ENCODE measurements at regions not wholly inside any gene's neighbourhood (a gene's known extent, or its start where the extent isn't known, plus 50 kb on each side); places are given as distances from the start of the nearest gene placed in this dataset.
"Not testable (repeated sequence)": the region's sequence is repeated elsewhere in the genome, so short reads cannot be mapped to it uniquely, and the experiment has no call there.

- no peak for DNase-seq (ENCODE audit: low spot score)
Measured at GRCh38 chr2:36235426-36235825, 120.2 kb upstream of the CRIM1 start.

- no peak for DNase-seq (ENCODE audit: low spot score)
Measured at GRCh38 chr2:36223259-36223658, 132.3 kb upstream of the CRIM1 start.

DNA sequence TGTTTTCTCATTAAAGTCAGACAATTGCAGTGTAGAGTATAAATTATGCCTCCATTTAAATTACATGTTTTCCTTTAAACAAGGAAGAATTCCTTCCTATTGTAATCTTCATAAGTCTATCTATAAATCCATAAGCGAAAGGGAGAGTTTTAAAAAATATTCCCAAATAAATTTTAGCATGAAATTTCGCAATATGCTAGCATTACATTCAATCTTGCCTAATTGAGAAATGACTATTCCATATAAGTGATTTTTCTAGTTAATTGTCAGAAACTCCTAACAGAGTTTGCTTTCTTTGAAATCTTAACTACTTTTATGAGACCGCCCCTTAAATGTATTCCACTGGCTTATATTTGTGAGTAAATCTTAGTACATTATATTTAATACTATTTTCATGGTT is 133.1 kb upstream of the CRIM1 start:
- DNase-seq (ENCODE audit: low spot score): no peak

- no peak for DNase-seq (ENCODE audit: low spot score)
Measured at GRCh38 chr2:36214691-36215090, 140.9 kb upstream of the CRIM1 start.

DNA sequence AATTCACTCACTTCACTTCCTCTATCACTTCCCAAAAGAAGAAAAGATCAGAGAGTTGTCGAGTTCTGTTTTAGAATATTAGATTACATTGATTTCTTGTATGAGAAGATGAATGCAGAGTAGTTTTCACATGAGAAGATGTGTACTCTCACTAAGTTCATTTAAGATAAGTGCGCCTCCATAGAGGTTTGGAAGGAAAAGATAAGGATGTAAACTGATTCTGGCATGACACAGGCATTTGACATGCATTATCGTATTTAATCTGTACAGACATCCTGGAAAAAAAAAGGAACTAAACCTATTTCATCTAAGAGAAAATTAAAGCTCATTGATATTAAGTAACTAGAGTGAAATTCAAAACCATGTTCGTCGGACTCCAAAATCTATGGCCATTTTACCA is 152.2 kb upstream of the CRIM1 start:
- no peak for DNase-seq (ENCODE audit: low spot score)

DNA sequence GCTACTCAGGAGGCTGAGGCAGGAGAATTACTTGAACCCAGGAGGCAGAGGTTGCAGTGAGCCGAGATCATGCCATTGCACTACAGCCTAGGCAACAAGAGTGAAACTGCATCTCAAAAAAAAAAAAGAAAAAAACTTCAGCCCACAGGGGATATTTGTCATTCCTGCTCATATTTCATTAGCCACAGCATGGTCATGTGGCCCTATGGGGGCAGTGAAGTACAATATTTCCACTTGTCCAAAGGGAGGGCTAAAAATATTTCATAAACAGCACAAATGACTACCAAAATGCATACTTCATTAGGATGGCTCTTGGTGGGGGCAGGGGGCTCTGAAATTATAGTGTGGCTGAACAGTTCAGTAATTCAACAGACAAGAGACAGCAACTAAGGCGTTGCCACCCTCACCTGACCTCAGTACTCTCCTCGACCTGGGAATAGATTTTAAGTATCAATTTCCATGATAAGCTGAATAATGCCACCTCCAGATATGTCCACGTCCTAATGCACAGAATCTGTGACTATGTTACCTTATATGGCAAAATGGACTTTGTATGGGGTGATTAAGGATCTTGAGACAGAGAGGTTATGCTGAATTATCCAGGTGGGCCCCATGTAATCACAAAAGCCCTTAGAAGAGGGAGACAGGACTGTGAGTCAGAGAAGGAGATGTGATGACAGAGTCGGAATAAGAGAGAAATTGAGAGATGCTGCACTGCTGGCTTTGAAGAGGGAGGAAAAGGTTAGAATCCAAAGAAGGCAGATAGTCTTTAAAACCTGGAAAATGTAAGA is 158.2 kb upstream of the CRIM1 start:
- DNase-seq (ENCODE audit: low spot score): no peak

GRCh38 chr2:36193680-36194079 is 161.9 kb upstream of the CRIM1 start:
- no peak for DNase-seq (ENCODE audit: low spot score)

GRCh38 chr2:36192983-36193382 is 162.6 kb upstream of the CRIM1 start:
- DNase-seq (ENCODE audit: low spot score): no peak

DNA sequence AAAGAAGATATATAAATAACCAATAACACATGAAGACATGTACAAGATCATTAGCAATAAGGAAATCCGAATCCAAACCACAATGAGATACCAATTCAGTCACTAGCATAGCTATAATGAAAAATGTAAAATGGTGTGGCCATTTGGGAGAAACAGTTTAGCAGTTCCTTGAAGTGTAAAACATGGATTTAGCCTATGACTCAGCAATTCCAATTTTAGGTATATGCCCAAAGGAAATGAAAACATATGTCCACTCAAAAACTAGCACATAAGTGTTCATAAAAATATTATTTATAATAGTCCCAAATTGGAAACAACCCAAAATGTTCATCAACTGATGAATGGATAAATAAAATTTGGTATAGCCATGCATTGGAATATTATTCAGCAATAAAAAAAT is 165.5 kb upstream of the CRIM1 start:
- no peak for DNase-seq (ENCODE audit: low spot score)

- DNase-seq (ENCODE audit: low spot score): no peak
Measured at GRCh38 chr2:36185624-36186023, 170.0 kb upstream of the CRIM1 start.

DNA sequence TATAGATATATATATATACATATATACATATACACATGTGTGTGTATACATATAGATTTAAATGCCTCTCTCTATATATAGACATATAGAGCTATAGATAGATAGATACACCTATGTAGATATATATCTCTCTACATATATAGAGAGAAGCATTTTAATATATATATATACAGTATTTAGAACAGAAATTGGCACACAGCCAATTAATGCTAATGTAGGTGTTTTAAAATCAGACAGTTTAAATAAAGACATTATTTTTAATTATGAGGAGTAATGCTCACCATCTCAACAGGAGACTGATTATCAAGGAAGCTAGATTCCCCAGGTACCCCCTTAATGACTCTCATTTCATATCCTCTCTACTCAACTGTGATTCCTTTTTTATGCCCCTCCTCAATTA is 170.7 kb upstream of the CRIM1 start:
- DNase-seq (ENCODE audit: low spot score): no peak

DNA sequence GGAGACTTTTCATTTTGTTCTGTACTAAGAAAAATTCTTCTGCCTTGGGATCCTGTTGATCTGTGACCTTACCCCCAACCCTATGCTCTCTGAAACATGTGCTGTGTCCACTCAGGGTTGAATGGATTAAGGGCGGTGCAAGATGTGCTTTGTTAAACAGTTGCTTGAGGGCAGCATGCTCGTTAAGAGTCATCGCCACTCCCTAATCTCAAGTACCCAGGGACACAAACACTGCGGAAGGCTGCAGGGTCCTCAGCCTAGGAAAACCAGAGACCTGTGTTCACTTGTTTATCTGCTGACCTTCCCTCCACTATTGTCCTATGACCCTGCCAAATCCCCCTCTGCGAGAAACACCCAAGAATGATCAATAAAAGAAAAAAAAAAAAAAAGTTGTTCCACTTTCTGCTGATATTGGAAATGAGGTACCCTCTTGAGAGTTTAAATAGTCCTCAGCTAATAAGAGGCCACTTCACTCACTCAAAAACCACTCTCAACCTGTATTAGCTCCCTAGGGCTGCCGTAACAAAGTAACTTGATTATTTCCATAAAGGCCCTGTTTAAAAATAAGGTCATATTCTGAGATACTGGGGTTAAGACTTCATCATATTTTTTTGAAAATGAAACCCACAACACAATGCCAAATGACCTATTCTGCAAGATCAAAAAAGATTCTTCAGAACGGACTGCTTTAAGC is 174.6 kb upstream of the CRIM1 start:
- DNase-seq (ENCODE audit: low spot score): not testable (repeated sequence)

DNA sequence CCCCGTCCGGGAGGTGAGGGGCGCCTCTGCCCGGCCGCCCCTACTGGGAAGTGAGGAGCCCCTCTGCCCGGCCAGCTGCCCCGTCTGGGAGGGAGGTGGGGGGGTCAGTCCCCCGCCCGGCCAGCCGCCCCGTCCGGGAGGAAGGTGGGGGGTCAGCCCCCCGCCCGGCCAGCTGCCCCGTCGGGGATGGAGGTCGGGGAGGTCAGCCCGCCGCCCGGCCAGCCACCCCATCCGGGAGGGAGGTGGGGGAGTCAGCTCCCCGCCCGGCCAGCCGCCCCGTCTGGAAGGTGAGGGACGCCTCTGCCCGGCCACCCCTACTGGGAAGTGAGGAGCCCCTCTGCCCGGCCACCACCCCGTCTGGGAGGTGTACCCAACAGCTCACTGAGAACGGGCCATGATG is 175.3 kb upstream of the CRIM1 start:
- not testable (repeated sequence) for DNase-seq (ENCODE audit: low spot score)

DNA sequence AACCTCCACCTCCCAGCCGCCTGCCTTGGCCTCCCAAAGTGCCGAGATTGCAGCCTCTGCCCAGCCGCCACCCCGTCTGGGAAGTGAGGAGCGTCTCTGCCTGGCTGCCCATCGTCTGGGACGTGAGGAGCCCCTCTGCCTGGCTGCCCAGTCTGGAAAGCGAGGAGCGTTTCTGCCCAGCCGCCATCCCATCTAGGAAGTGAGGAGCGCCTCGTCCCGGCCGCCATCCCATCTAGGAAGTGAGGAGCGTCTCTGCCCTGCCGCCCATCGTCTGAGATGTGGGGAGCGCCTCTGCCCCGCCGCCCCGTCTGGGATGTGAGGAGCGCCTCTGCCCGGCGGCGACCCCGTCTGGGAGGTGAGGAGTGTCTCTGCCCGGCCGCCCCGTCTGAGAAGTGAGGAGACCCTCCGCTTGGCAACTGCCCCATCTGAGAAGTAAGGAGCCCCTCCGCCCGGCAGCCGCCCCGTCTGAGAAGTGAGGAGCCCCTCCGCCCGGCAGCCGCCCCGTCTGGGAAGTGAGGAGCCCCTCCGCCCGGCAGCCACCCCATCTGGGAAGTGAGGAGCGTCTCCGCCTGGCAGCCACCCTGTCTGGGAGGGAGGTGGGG is 175.8 kb upstream of the CRIM1 start:
- DNase-seq (ENCODE audit: low spot score): not testable (repeated sequence)

DNA sequence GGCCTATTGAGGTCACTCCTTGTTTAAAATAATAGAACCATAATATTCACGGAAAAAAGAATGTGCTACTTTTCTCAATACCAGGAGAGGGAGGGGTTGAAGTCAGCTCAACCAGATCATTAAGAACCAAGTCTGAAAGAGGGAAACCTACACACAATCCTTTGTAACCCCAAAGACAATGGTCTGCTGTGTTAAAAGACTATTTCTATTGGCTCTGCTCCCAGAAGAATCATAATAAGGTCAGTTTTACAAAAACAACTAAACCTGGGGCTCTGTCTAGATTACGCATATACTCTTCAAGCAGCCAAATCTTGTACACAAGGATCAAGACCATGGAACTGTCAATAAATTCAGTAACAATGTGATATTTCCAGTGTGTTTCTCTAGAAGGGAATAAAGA is 177.2 kb upstream of the CRIM1 start:
- no peak for DNase-seq (ENCODE audit: low spot score)

DNA sequence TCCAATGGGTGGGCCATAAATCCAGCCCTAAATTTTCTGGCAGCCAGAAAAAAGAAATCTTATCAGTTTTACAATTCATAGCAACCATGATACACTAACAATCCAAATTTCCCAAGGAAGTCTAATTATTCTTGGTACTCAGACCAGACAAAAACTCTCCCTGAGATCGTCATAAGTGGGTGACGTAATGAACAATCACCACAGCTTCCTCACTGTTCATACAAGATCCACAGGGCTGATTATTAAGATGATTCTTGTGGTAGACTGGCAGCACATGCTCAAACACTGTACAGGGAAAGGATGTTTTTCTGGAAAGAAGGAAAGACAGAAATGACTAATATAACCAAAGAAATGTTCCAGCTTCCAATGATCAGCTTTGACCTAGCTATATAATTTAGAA is 178.3 kb upstream of the CRIM1 start:
- DNase-seq (ENCODE audit: low spot score): no peak

DNA sequence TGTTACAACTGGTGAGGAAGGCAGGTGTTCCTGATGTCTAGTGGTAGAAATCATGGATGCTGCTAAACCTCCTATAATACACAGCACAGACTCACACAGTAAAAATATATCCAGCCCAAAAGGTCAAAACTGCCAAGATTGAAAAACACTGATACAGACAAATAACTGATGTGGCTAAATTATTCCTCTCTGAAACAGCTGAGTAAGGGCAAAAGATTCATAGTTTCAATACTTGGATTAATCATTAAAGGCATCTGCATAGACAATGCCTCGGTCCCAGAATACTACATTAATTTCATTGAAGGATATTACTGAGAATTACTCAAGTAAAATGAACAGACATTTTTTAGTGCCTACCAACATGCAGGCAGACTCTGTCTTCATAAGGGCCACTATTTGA is 180.7 kb upstream of the CRIM1 start:
- no peak for DNase-seq (ENCODE audit: low spot score)

DNA sequence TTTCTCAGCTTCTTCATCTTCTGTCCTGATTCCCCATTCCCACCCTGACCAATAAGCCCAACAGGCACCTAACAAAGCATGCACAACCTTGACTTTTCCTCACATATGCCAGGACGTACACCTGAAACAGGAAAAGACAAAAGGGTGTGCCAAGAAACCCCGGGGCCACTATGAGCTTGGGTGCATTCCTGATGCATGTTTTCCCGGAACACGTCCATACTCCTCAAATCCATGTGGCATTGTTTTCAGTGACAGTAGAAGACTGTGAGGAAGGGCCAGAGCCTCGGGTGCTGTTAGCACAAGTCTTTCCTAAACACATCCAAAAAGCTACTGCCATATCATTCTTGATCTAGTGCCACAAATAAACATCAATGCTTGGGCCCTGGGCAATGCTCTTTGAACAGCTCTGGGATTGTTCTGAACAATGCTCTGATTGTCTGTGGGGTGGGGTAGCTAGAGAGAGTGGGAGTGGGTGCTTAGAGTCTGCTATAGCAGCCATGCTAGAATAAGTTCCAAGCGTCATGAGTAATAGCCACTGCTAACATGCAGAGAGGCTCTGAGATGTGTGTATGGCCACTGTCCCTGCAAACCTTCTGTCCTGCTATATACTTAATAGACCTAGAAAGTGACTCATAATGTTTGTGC is 181.7 kb upstream of the CRIM1 start:
- no peak for DNase-seq (ENCODE audit: low spot score)

GRCh38 chr2:36172824-36173223 is 182.8 kb upstream of the CRIM1 start:
- DNase-seq (ENCODE audit: low spot score): no peak

- DNase-seq (ENCODE audit: low spot score): no peak
Measured at GRCh38 chr2:36170805-36171204, 184.8 kb upstream of the CRIM1 start.

- DNase-seq (ENCODE audit: low spot score): no peak
Measured at GRCh38 chr2:36169843-36170242, 185.7 kb upstream of the CRIM1 start.

DNA sequence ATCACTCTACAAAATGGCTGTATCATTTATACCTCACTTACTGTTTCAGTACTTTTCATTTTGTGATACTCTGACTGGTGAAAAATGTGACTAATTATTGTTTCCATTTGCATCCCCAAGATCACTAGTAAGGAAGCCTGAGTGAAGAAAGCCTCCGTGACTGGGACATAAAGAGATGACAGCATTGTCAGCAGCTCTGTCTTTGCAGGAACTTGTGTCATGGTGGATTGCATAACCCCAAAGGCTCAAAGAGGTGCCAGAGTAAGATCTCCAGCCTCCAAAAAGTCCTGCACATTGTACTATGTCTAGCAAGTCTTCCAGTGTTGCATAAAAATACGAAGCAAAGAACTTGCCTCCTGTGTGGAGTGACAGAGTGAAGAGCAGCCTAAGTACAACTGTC is 187.5 kb upstream of the CRIM1 start:
- DNase-seq (ENCODE audit: low spot score): no peak

- DNase-seq (ENCODE audit: low spot score): no peak
Measured at GRCh38 chr2:36165132-36165531, 190.4 kb upstream of the CRIM1 start.
